ENCODE measurements at regions not wholly inside any gene's neighbourhood (a gene's known extent, or its start where the extent isn't known, plus 50 kb on each side); places are given as distances from the start of the nearest gene placed in this dataset.

DNA sequence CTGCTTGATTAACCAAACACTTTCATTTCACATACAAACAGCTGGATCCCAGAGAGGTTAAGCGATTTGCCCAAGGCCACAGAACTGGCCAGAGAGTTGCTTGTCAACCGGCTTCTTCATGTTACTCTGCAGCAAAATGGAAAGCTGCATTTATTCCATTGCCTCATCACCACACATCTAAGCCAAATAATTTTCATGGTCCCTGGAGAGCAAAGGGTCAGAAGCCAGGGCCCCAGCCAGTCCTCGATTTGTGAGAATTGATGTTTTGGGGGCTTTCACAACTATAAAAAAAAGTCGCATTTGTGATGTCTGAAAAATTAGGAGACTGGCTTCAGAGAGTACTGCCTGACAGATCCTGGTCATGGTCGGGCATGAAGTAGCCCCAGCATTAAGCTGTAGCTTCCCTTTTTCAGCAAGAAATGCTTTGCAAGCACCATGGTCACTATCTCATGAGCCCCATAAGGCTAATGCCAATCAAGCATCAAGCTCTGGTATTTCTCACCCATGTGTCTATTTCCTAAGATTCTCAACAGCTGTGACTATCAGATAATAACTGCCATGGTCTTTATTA lies 95.8 kb downstream of the BANF2 start:
- H4K20me1 ChIP-seq (ENCODE audit: control insufficient read depth, insufficient read depth, insufficient read length) = no peaks in the 10 kb centered on the region
- H3K56ac ChIP-seq (ENCODE audit: insufficient read length, low read depth, low read length) = no peak overlapping the region
- H3K79me2 ChIP-seq (ENCODE audit: insufficient read depth, low read length) = no peaks in the 10 kb centered on the region
- no peak overlapping the region for H3K14ac ChIP-seq (ENCODE audit: insufficient read depth, low read length)
- no peak overlapping the region for H3T11ph ChIP-seq (ENCODE audit: low read length)
- H3K27ac Mint-ChIP-seq = no peak overlapping the region
- H3K27me3 Mint-ChIP-seq (ENCODE audit: low read depth) = no peaks in the 10 kb centered on the region; the same call in none of the 2 replicates
- no peak overlapping the region for H2BK120ac ChIP-seq (ENCODE audit: low read depth, low read length, poor library complexity, severe bottlenecking)
- H3K23me2 ChIP-seq (ENCODE audit: insufficient read length, low read depth, low read length, poor library complexity, severe bottlenecking) = no peaks in the 10 kb centered on the region
- no peak overlapping the region for H2BK15ac ChIP-seq (ENCODE audit: low read depth, low read length)
- H3K9ac ChIP-seq (ENCODE audit: extremely low read depth, insufficient read length, low read length) = no peak overlapping the region
- no peak overlapping the region for H4K91ac ChIP-seq (ENCODE audit: insufficient read length, low read depth, low read length)
- H3K4ac ChIP-seq (ENCODE audit: low read depth, low read length) = no peak overlapping the region
- H2BK20ac ChIP-seq (ENCODE audit: low read depth, low read length, poor library complexity, severe bottlenecking) = no peak overlapping the region
- no peak overlapping the region for H2AFZ ChIP-seq (ENCODE audit: low read length)
- no peak overlapping the region for H2AK5ac ChIP-seq (ENCODE audit: insufficient read length, low read length)
- H3K27me3 ChIP-seq (ENCODE audit: insufficient read depth, low read length) = no peaks in the 10 kb centered on the region
- no peak overlapping the region for H3K4me3 Mint-ChIP-seq
- H3K4me2 ChIP-seq (ENCODE audit: insufficient read depth, insufficient read length, low read length) = no peak overlapping the region
- no peak overlapping the region for H4K8ac ChIP-seq (replicated peaks; ENCODE audit: insufficient read length, low read depth, low read length)
- H3K4me1 Mint-ChIP-seq = 0 out of 4 replicates have a peak, but pooled peaks cover 4% of the 10 kb centered on the region in 2 experiments
- no peaks in the 10 kb centered on the region for H3K9me3 ChIP-seq (ENCODE audit: control insufficient read depth, low read depth, low read length)
- H3K4me1 ChIP-seq (ENCODE audit: insufficient read depth, low read length) = no peaks in the 10 kb centered on the region
- TF ChIP-seq, protein P1, sequence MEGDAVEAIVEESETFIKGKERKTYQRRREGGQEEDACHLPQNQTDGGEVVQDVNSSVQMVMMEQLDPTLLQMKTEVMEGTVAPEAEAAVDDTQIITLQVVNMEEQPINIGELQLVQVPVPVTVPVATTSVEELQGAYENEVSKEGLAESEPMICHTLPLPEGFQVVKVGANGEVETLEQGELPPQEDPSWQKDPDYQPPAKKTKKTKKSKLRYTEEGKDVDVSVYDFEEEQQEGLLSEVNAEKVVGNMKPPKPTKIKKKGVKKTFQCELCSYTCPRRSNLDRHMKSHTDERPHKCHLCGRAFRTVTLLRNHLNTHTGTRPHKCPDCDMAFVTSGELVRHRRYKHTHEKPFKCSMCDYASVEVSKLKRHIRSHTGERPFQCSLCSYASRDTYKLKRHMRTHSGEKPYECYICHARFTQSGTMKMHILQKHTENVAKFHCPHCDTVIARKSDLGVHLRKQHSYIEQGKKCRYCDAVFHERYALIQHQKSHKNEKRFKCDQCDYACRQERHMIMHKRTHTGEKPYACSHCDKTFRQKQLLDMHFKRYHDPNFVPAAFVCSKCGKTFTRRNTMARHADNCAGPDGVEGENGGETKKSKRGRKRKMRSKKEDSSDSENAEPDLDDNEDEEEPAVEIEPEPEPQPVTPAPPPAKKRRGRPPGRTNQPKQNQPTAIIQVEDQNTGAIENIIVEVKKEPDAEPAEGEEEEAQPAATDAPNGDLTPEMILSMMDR (conservative IDR thresholded peaks at IDR 0.05) = no peak
- DNase-seq = no peak
- WGBS (ENCODE audit: extremely low coverage, insufficient read length, low lambda C conversion rate) = no CpG with 5 or more reads among the region's 5 CpGs
- H2BK5ac ChIP-seq (ENCODE audit: insufficient read length, low read length) = no peak overlapping the region
- peaks cover 19 to 22% of the 10 kb centered on the region in 2 experiments for H3K9me3 Mint-ChIP-seq
- H3K79me1 ChIP-seq (ENCODE audit: insufficient read depth, low read depth, low read length, poor library complexity, severe bottlenecking) = no peaks in the 10 kb centered on the region
- H3K18ac ChIP-seq (ENCODE audit: insufficient read length, low read depth, low read length) = no peak overlapping the region
- no peak overlapping the region for H2BK12ac ChIP-seq (ENCODE audit: insufficient read length, low read depth, low read length)
- H4K5ac ChIP-seq (ENCODE audit: insufficient read length, low read depth, low read length) = no peak overlapping the region
- H3K23ac ChIP-seq (ENCODE audit: insufficient read length, low read depth, low read length) = no peak overlapping the region
- peaks cover 0 to 9% (median 0%) of the 10 kb centered on the region in 3 experiments; a peak in 4 of 7 replicates for H3K36me3 Mint-ChIP-seq (ENCODE audit: insufficient read depth in 1 of 3, low read depth in 3 of 3)
- no peak overlapping the region for H3K27ac ChIP-seq (ENCODE audit: insufficient read length, low read depth, low read length)

All from H9 (cell line).